GM19395 (cell line): ENCODE measurements at regions not wholly inside any gene's neighbourhood (a gene's known extent, or its start where the extent isn't known, plus 50 kb on each side); places are given as distances from the start of the nearest gene placed in this dataset.

Experiments
- ATAC-seq: cut with Tn5 transposase; IDR thresholded peaks from one replicate; pipeline ENCODE4 v1.9.1; 2021; ENCODE audit warnings: mild to moderate bottlenecking, moderate library complexity; ENCODE audit not compliant: unreplicated experiment

GRCh38 chrX:124984140-124984813, 335.4 kb upstream of the TEX13C start:
- ATAC-seq = no peak

GRCh38 chrX:124986284-124986683, 333.4 kb upstream of the TEX13C start:
- no peak for ATAC-seq

- ATAC-seq = no peak
Observed at GRCh38 chrX:124993735-124994134, 325.9 kb upstream of the TEX13C start.

GRCh38 chrX:124994404-124994803, 325.3 kb upstream of the TEX13C start:
- ATAC-seq = no peak

GRCh38 chrX:125003746-125004446, 315.8 kb upstream of the TEX13C start:
- no peak for ATAC-seq

GRCh38 chrX:125004799-125005198, 314.9 kb upstream of the TEX13C start:
- ATAC-seq = no peak

GRCh38 chrX:125005863-125006262, 313.8 kb upstream of the TEX13C start:
- ATAC-seq = no peak

GRCh38 chrX:125006704-125007103, 313.0 kb upstream of the TEX13C start:
- no peak for ATAC-seq

GRCh38 chrX:125012585-125012984, 307.1 kb upstream of the TEX13C start:
- no peak for ATAC-seq

GRCh38 chrX:125029131-125029530, 290.5 kb upstream of the TEX13C start:
- no peak for ATAC-seq
